ENCODE measurements at regions not wholly inside any gene's neighbourhood (a gene's known extent, or its start where the extent isn't known, plus 50 kb on each side); places are given as distances from the start of the nearest gene placed in this dataset.
"Not testable (repeated sequence)": the region's sequence is repeated elsewhere in the genome, so short reads cannot be mapped to it uniquely, and the experiment has no call there.

GRCh38 chr12:131443019-131444000 is 267.6 kb upstream of the SFSWAP start:
- DNase-seq, result no peak

GRCh38 chr12:131444220-131445164 is 266.4 kb upstream of the SFSWAP start:
- no peak for DNase-seq

DNA sequence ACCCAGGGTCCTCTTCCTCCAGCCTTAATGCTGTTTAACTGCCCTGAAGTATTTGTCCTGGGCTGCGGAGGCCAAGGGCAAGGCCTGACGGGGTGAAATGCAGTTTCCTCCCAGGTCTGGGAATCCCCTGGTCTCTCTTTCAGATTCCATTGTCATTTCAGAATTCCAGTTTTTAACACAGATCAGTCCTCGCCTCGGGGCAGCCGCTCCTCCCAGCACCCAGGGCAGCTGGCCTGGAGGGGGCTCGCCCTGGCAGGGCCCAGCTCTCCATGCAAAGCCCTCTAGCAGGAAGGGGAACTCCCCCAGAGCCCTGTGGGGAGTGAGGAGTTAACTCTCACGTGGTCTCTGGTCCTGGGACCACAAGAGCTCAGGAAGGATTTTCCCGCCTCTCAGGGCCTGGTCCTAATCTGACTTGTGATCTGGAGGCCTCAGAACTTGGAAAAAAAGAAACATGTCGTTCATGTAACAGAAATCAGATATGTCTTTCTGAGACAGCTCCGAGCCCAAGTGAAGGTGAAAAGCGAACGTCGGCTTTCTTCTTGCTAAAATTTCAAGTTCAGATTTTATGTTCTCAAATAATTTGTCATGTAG is 265.6 kb upstream of the SFSWAP start:
- DNase-seq, result no peak

GRCh38 chr12:131445795-131446194 is 265.1 kb upstream of the SFSWAP start:
- no peak for DNase-seq

- not testable (repeated sequence) for DNase-seq
Observed at GRCh38 chr12:131447636-131448035, 263.3 kb upstream of the SFSWAP start.

DNA sequence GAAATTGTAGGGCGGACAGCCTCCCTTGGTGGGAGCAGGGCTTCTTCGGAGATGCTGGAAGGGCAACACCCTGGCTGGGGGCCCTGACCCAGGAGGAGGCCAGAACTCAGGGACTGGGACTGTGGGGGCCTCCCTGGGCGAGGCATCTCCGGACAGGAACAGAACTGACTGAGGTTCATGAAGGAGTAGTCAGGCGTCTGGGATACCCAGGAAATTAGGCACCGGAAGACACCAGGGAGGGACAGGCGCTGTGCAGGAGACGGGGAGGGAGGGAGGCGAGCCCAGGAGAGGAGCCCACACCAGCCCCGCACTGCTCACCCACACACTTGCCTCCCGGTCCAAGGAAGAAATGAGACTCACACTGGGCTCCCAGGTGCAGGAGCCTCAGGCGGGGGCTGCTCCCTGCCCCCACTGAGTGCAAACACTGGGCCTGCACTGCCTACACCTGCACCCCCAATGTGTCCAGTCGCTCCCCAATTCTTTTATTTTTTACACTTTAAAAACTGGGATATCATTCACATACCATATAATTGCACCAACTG is 262.6 kb upstream of the SFSWAP start:
- DNase-seq, result no peak

DNA sequence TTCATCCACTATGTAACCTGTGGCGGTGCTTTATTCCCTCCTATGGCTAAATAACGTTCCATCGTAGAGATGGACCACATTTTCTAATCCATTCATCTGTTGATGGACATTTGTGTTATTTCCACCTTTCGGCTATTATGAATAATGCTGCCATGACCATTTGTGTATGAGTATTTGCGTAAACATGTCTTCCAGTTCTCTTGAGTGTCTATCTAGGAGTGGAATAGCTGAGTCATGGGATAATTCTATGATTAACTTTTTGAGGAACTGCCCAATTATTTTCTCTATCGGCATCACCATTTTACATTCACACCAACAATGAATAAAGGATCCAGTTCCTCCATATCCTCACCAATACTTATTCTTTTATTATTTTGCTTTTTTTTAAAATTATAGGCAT is 261.9 kb upstream of the SFSWAP start:
- no peak for DNase-seq

DNA sequence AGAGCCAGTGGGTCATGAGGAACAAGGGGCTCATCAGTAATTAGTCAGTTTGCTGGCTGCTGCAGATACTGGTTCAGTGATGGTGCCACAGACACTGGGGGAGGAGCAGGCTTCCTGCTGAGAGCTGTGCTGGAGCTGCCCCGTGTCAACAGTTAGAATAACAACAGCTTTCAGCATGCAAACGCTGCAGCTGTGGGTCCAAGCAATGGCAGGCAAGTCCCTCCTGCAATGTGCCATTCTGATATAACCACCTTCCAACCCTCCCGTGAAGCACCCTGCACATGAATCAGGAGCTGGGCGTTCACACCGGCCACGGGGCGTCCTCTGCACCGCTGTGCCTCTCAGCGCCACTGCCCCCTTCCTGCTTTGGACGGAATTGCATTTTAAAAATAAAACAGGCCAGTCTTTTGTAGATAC is 258.4 kb upstream of the SFSWAP start:
- no peak for DNase-seq

DNA sequence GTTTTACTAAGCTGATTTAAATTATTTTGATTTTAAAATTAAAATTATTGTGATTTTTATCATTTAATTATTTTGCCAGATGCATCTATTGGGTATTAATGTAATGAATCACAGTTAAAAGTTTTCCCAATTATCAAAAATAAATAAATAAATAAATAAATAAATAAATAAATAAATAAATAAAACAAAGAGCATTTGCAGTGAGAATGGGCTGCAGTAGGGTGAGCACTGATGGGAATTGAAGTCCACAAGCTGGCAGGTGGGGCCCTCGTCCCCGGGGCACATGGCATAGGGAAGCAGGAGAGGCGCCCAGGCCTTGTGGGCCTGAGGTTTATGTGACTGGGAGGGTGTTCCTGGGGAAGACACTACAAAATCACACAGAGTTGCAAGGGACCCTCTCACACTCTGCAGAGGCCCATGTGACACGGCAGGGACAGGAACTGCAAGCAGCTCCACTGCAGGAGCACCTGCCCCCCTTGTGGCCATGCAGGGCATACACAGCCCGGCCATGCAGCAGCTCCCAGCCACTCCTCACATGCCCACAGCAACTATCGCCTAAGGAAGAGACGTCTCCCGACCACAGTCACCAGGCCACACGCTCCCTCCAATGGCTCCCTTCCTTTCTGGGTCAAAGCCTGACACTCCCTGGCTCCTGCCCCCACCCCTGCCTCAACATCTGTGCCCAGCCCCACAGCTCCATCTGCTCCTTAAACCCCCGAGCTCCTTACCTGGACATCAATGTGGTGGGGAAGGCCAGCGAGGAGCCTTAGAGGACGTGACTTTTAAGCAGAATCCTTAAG is 256.3 kb upstream of the SFSWAP start:
- DNase-seq, result peak in 1 of 4 experiments; percentile 15

DNA sequence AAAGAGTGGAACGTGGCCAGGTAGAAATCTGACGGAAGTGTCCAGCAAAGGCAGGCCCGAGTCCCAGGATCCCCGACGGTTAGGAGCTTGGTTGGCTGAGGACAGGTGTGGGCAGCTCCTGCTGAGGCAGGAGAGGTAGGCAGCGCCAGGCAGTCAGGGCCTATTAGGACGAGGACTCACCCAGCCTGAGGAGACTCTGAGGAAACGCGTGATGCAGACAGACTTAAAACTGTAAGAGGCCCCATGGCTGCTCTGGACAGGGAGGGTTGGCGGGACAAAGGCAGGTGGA is 255.7 kb upstream of the SFSWAP start:
- DNase-seq, result no peak

GRCh38 chr12:131455581-131456110 is 255.2 kb upstream of the SFSWAP start:
- no peak for DNase-seq

- DNase-seq, result no peak
Observed at GRCh38 chr12:131456301-131457027, 254.4 kb upstream of the SFSWAP start.

DNA sequence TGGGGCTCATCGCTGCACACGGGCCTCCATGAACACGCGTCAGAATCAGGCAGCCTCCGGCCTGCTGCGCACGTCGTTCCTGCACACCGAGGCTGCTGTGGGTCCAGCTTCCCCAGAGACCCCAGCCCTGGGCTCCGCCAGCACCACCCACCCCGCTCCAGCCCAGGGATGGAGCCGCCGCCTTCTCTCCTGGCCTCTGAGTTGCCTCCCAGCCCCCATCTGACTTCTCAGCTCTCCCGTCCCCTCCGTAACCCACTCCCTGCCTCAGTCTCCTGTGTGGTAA is 253.9 kb upstream of the SFSWAP start:
- no peak for DNase-seq

DNA sequence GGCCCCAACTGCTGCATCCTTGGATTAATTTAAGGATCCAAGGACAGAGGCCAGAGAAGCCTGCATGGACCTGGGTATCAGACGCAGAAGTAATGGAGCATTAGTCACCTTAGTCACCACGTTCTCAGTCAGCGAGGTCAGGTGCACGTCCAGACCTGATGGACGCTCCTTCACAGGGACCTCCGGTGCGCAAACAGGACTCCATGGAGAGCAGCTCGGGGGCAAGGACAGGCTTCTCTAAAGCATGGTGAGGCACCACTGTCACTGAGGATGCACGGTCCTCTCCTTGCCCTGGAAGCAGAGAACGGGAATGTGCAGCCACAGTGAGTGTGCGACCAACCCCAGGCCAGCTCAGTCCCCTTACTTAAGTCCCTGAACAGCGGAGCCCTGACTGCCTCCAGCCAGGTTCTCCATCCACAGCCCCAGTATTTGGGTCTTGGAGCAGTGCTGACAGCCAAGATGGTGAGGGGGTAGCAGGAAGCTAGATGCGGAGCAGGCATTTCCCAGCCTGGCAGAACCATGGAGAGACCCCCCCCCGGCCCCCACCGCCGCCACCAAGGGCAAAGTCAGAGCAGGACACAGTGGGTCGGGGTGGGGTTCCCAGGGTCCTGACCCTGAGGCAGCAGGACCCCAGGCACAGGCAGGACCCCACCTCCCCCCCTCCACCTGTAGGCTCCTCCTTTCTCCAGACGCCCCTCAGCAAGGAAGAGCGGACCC is 253.4 kb upstream of the SFSWAP start:
- DNase-seq, result no peak

GRCh38 chr12:131458048-131458374 is 252.9 kb upstream of the SFSWAP start:
- no peak for DNase-seq

GRCh38 chr12:131458931-131459772 is 251.7 kb upstream of the SFSWAP start:
- no peak for DNase-seq

DNA sequence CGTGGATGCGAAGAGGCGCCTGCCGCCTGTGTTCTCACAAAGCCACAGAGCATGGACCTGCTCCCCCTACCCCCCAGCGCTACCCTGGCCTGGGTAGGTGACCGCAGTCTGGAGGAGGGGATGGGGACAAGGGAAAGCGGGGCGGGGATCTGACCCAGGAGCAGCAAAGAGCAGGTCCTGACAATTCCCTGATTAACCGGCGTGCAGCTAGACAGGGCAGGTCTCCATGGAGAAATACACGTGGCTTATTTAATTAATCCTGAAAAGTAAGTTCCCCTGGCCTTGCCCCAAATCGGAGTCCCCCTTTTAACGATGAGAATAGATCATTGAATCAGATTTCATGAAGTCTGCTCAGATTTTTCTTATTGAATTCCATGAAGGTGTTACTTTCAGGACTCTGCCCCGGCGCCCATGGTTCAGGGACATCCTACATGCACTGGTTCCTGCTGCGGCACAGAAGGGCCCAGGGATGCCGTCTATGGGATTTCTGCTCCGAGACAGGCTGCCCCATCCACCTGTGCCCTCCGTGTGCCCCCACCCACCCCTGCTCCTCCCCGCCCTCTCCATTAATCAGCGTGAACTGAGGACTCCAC is 251.0 kb upstream of the SFSWAP start:
- DNase-seq, result no peak

- no peak for DNase-seq
Observed at GRCh38 chr12:131460520-131460919, 250.4 kb upstream of the SFSWAP start.

GRCh38 chr12:131461096-131461495 is 249.8 kb upstream of the SFSWAP start:
- DNase-seq, result no peak

GRCh38 chr12:131463174-131463573 is 247.7 kb upstream of the SFSWAP start:
- no peak for DNase-seq

Measured in activated naive CD4-positive, alpha-beta T cell (primary cell).